Hepatocyte (in vitro differentiated cells): ENCODE measurements at regions not wholly inside any gene's neighbourhood (a gene's known extent, or its start where the extent isn't known, plus 50 kb on each side); places are given as distances from the start of the nearest gene placed in this dataset.

ENCODE experiments used
- DNase-seq: peaks from one replicate; pipeline ENCODE4 v3.0.0-alpha.2; 2016; ENCODE audit warnings: low spot score
- H2AFZ ChIP-seq: fragments of 200-600 bp; sonication (generic); 2 replicates; pipeline ENCODE4 v1.6.0; 2016; ENCODE audit warnings: antibody characterized with exemption, mild to moderate bottlenecking
- H3K27ac ChIP-seq: fragments of 200-600 bp; sonication (generic); 2 replicates; pipeline ENCODE4 v1.5.1; 2016; ENCODE audit warnings: mild to moderate bottlenecking
- H3K27me3 ChIP-seq: fragments of 200-600 bp; sonication (generic); 2 replicates; pipeline ENCODE4 v1.6.1; 2016
- H3K36me3 ChIP-seq: fragments of 200-600 bp; sonication (generic); replicated peaks from 2 replicates; pipeline ENCODE4 v1.5.1; 2016; ENCODE audit warnings: low read depth; ENCODE audit not compliant: insufficient read depth
- H3K4me1 ChIP-seq: fragments of 200-600 bp; sonication (generic); 2 replicates; pipeline ENCODE4 v1.5.1; 2016; ENCODE audit warnings: mild to moderate bottlenecking, moderate library complexity; ENCODE audit not compliant: insufficient read depth
- H3K4me2 ChIP-seq: fragments of 200-600 bp; sonication (generic); 2 replicates; pipeline ENCODE4 v1.6.0; 2016
- H3K4me3 ChIP-seq: fragments of 200-600 bp; sonication (generic); 2 replicates; pipeline ENCODE4 v1.5.1; 2016; ENCODE audit warnings: mild to moderate bottlenecking
- H3K79me2 ChIP-seq: fragments of 200-600 bp; sonication (generic); 2 replicates; pipeline ENCODE4 v1.6.0; 2017; ENCODE audit warnings: mild to moderate bottlenecking
- H3K9me2 ChIP-seq: fragments of 200-600 bp; sonication (generic); replicated peaks from 2 replicates; pipeline ENCODE4 v1.6.0; 2017; ENCODE audit warnings: mild to moderate bottlenecking; ENCODE audit not compliant: insufficient read depth
- H3K9me3 ChIP-seq: fragments of 200-600 bp; sonication (generic); 2 replicates; pipeline ENCODE4 v1.5.1; 2016; ENCODE audit warnings: low read depth, mild to moderate bottlenecking
- H4K20me1 ChIP-seq: fragments of 200-600 bp; sonication (generic); 2 replicates; pipeline ENCODE4 v1.6.0; 2016; ENCODE audit warnings: mild to moderate bottlenecking; ENCODE audit not compliant: insufficient read depth, poor library complexity, severe bottlenecking
- CTCF ChIP-seq: fragments of 200-600 bp; sonication (generic); IDR thresholded peaks from 2 replicates; pipeline ENCODE4 v1.5.1; 2016; ENCODE audit warnings: antibody characterized with exemption, mild to moderate bottlenecking; ENCODE audit not compliant: poor library complexity
- EZH2 ChIP-seq: fragments of 200-600 bp; sonication (generic); IDR thresholded peaks from 2 replicates; pipeline ENCODE4 v1.6.1; 2016; ENCODE audit warnings: antibody characterized with exemption, mild to moderate bottlenecking, borderline replicate concordance
- EZH2phosphoT487 ChIP-seq: fragments of 200-600 bp; sonication (generic); IDR thresholded peaks from one replicate; pipeline ENCODE4 v1.6.1; 2018; ENCODE audit warnings: antibody characterized with exemption, mild to moderate bottlenecking, low read depth, moderate library complexity; ENCODE audit not compliant: unreplicated experiment, severe bottlenecking
- WGBS: methylation state at CpG from one replicate; pipeline ENCODE4 v1.1.6; 2016; ENCODE audit warnings: low lambda C conversion rate; ENCODE audit errors: missing lambda C conversion rate; 5-methylcytosine and 5-hydroxymethylcytosine counted together

GRCh38 chr6:153263489-153263888 is 132.4 kb upstream of the RGS17 start:
- Histone ChIP-seq H3K9me3 (no peaks in the 10 kb centered on the region), H3K4me1 (no peaks in the 10 kb centered on the region), H3K9me2 (no peaks in the 10 kb centered on the region), H3K79me2 (no peaks in the 10 kb centered on the region), H3K36me3 (no peaks in the 10 kb centered on the region), H3K4me3 (no peak overlapping the region), H3K27ac (no peak overlapping the region), H4K20me1 (no peaks in the 10 kb centered on the region), H3K27me3 (no peaks in the 10 kb centered on the region), H2AFZ (no peak overlapping the region), H3K4me2 (no peak overlapping the region)
- WGBS: 90% methylated on average over 5 of the region's 5 CpGs
- no peak for DNase-seq
- no peak for TF ChIP-seq EZH2phosphoT487
- TF ChIP-seq CTCF: no peak
- TF ChIP-seq EZH2: no peak

- H3K4me1 ChIP-seq: no peaks in the 10 kb centered on the region
- TF ChIP-seq EZH2 (no peak), CTCF (no peak), EZH2phosphoT487 (no peak)
- H3K27ac ChIP-seq: no peak overlapping the region
- H3K79me2 ChIP-seq: no peaks in the 10 kb centered on the region
- H3K4me3 ChIP-seq: no peak overlapping the region
- no peaks in the 10 kb centered on the region for H4K20me1 ChIP-seq
- no peaks in the 10 kb centered on the region for H3K9me2 ChIP-seq
- H3K27me3 ChIP-seq: no peaks in the 10 kb centered on the region
- no peak overlapping the region for H2AFZ ChIP-seq
- DNase-seq: no peak
- no peak overlapping the region for H3K4me2 ChIP-seq
- H3K36me3 ChIP-seq: no peaks in the 10 kb centered on the region
- H3K9me3 ChIP-seq: no peaks in the 10 kb centered on the region
These were observed 120.2 kb upstream of the RGS17 start for GRCh38 chr6:153251326-153251725.

- no peak for DNase-seq
- H2AFZ ChIP-seq: no peak overlapping the region
- H3K27me3 ChIP-seq: no peaks in the 10 kb centered on the region
- no peaks in the 10 kb centered on the region for H3K36me3 ChIP-seq
- H3K9me2 ChIP-seq: no peaks in the 10 kb centered on the region
- 70% methylated on average over 3 of the region's 3 CpGs for WGBS
- no peak overlapping the region for H3K4me3 ChIP-seq
- no peaks in the 10 kb centered on the region for H3K4me1 ChIP-seq
- no peaks in the 10 kb centered on the region for H3K79me2 ChIP-seq
- no peaks in the 10 kb centered on the region for H3K9me3 ChIP-seq
- no peak for TF ChIP-seq CTCF
- no peak for TF ChIP-seq EZH2
- no peak for TF ChIP-seq EZH2phosphoT487
- no peak overlapping the region for H3K27ac ChIP-seq
- no peak overlapping the region for H3K4me2 ChIP-seq
- H4K20me1 ChIP-seq: no peaks in the 10 kb centered on the region
These were observed 106.6 kb upstream of the RGS17 start for GRCh38 chr6:153237670-153238069.

GRCh38 chr6:153231048-153231646 is 100.1 kb upstream of the RGS17 start:
- no peaks in the 10 kb centered on the region for H3K79me2 ChIP-seq
- H3K4me1 ChIP-seq: no peaks in the 10 kb centered on the region
- WGBS: 7% methylated on average over 12 of the region's 12 CpGs
- no peaks in the 10 kb centered on the region for H3K36me3 ChIP-seq
- peak; percentile 73 for DNase-seq
- TF ChIP-seq EZH2 (no peak), CTCF (peak; percentile 97), EZH2phosphoT487 (no peak)
- no peaks in the 10 kb centered on the region for H3K27me3 ChIP-seq
- H3K9me3 ChIP-seq: no peaks in the 10 kb centered on the region
- no peak overlapping the region for H2AFZ ChIP-seq
- H3K4me2 ChIP-seq: no peak overlapping the region
- no peak overlapping the region for H3K4me3 ChIP-seq
- H4K20me1 ChIP-seq: no peaks in the 10 kb centered on the region
- H3K27ac ChIP-seq: no peak overlapping the region
- H3K9me2 ChIP-seq: no peaks in the 10 kb centered on the region
